ENCODE measurements at regions not wholly inside any gene's neighbourhood (a gene's known extent, or its start where the extent isn't known, plus 50 kb on each side); places are given as distances from the start of the nearest gene placed in this dataset.

DNA sequence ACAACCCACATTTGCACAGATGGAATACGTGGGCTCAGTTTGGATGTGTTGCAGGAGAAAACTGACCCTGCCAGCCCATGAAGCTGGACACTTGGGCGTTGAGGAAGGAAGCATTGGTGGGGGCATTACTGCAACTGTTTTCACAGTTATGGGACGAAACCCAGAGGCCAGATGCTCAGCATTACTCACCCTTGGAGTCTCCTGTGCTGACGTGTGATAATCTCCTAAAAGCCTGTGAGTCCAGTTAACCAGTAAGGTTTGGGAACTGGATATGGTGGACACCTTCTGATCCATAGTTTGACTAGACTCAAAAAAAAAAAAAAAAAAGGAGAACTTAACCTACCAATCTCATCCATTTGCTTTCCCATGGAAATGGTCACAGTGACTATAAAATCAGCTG lies 52.8 kb upstream of the EGLN3 start:
- POLR2A ChIA-PET (ENCODE audit: unreplicated experiment): no interaction called here

DNA sequence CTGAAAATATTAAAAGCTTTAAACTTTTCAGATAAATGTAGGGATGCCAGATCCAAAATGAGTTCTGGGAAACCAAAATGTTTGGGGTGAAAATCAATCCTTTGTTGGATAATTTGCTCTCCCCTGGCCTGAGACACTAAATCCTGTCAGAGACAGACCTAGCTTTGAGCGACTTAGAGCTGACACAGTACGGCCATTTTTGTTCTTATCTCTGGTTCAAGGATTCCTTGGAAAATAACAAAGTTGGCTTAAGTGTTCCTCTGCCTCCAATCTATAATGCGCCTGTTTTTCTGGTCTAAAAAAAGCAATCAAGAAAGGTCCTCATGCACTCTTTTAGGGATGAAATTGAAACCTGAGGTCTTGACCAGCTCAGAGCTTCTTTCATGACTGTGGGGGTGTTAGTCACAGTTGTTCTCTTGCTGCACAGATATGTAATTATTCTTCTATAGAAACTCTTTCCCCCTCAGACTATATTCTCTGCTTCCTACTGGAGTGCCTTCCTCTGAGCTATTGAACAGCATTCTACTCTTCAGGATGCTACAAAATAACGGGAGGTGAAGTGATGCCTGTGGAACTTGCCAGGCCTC lies 52.3 kb upstream of the EGLN3 start:
- no peaks in the 10 kb centered on the region for H3K36me3 ChIP-seq (ENCODE audit: low read depth)
- no peaks in the 10 kb centered on the region for H3K9me2 ChIP-seq (ENCODE audit: insufficient read depth)
- TF ChIP-seq, protein P1, sequence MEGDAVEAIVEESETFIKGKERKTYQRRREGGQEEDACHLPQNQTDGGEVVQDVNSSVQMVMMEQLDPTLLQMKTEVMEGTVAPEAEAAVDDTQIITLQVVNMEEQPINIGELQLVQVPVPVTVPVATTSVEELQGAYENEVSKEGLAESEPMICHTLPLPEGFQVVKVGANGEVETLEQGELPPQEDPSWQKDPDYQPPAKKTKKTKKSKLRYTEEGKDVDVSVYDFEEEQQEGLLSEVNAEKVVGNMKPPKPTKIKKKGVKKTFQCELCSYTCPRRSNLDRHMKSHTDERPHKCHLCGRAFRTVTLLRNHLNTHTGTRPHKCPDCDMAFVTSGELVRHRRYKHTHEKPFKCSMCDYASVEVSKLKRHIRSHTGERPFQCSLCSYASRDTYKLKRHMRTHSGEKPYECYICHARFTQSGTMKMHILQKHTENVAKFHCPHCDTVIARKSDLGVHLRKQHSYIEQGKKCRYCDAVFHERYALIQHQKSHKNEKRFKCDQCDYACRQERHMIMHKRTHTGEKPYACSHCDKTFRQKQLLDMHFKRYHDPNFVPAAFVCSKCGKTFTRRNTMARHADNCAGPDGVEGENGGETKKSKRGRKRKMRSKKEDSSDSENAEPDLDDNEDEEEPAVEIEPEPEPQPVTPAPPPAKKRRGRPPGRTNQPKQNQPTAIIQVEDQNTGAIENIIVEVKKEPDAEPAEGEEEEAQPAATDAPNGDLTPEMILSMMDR (conservative IDR thresholded peaks at IDR 0.05): no peak
- no peak for TF ChIP-seq EZH2 (IDR thresholded peaks at IDR 0.05; ENCODE audit: low read depth)
- H3K27me3 ChIP-seq (ENCODE audit: insufficient read depth, low read depth): no peaks in the 10 kb centered on the region
- no TSS peak for BruUV-seq (replicated peaks)
- ChIA-PET POLR2A (ENCODE audit: unreplicated experiment) (no interaction called here), CTCF (no interaction called here)
- no peaks in the 10 kb centered on the region for H3K79me2 ChIP-seq (ENCODE audit: low read depth)
- H3K9me3 ChIP-seq (ENCODE audit: insufficient read depth, low read depth): no peaks in the 10 kb centered on the region
- H3K4me1 ChIP-seq (replicated peaks; ENCODE audit: insufficient read depth): peaks cover 6% of the 10 kb centered on the region
- no peak for DNase-seq
- no peak overlapping the region for H3K27ac ChIP-seq
- H3F3A ChIP-seq (ENCODE audit: insufficient read depth, low read depth): no peaks in the 10 kb centered on the region
- no peak overlapping the region for H3K4me2 ChIP-seq
- H2AFZ ChIP-seq: no peak overlapping the region
- intact Hi-C loops (cut with micrococcal nuclease; ENCODE audit: unreplicated experiment): no loop called here
- no peaks in the 10 kb centered on the region for H4K20me1 ChIP-seq (ENCODE audit: insufficient read depth)
- H3K4me3 ChIP-seq: no peak overlapping the region

More for the DNA sequence above, 52.8 kb upstream of the EGLN3 start:
- TF ChIP-seq, protein P1 (conservative IDR thresholded peaks at IDR 0.05): no peak
- TF ChIP-seq EZH2 (IDR thresholded peaks at IDR 0.05; ENCODE audit: low read depth): no peak
- H3F3A ChIP-seq (ENCODE audit: insufficient read depth, low read depth): no peaks in the 10 kb centered on the region
- CTCF ChIA-PET: no interaction called here
- H2AFZ ChIP-seq: no peak overlapping the region
- no peaks in the 10 kb centered on the region for H3K9me2 ChIP-seq (ENCODE audit: insufficient read depth)
- no peaks in the 10 kb centered on the region for H4K20me1 ChIP-seq (ENCODE audit: insufficient read depth)
- no peak for DNase-seq
- H3K4me2 ChIP-seq: no peak overlapping the region
- no peaks in the 10 kb centered on the region for H3K36me3 ChIP-seq (ENCODE audit: low read depth)
- no peaks in the 10 kb centered on the region for H3K27me3 ChIP-seq (ENCODE audit: insufficient read depth, low read depth)
- intact Hi-C loops (cut with micrococcal nuclease; ENCODE audit: unreplicated experiment): no loop called here
- H3K4me3 ChIP-seq: no peak overlapping the region
- no peaks in the 10 kb centered on the region for H3K79me2 ChIP-seq (ENCODE audit: low read depth)
- no TSS peak for BruUV-seq (replicated peaks)
- H3K27ac ChIP-seq: no peak overlapping the region
- H3K9me3 ChIP-seq (ENCODE audit: insufficient read depth, low read depth): no peaks in the 10 kb centered on the region
- H3K4me1 ChIP-seq (replicated peaks; ENCODE audit: insufficient read depth): peaks cover under 1% of the 10 kb centered on the region; the same call in 1 of the 2 replicates
